Tibial artery (tissue), 4 donors: ENCODE measurements at regions not wholly inside any gene's neighbourhood (a gene's known extent, or its start where the extent isn't known, plus 50 kb on each side); places are given as distances from the start of the nearest gene placed in this dataset.
"Not testable (repeated sequence)": the region's sequence is repeated elsewhere in the genome, so short reads cannot be mapped to it uniquely, and the experiment has no call there.

ENCODE experiments used
- DNase-seq, 2 donors: peaks; one replicate each; pipeline ENCODE4 v3.0.0-alpha.2; 2019
- H3K27ac ChIP-seq, 2 donors: fragments of 200-600 bp; sonication (generic) in 1 of 2; 1 replicate in 1 of 2; 2 replicates in 1 of 2; pipeline ENCODE4 v1.5.1; 2018 to 2019; ENCODE audit warnings: mild to moderate bottlenecking in 1 of 2
- H3K27me3 ChIP-seq, 2 donors: fragments of 200-600 bp; sonication (generic) in 1 of 2; one replicate each; pipeline versions ENCODE4 v1.5.1 to v1.6.0; 2016 to 2019
- H3K36me3 ChIP-seq, 3 donors: fragments of 200-600 bp; sonication (generic) in 2 of 3; one replicate each; pipeline ENCODE4 v1.5.1; 2016 to 2019; ENCODE audit warnings: mild to moderate bottlenecking in 2 of 3
- H3K4me1 ChIP-seq, 4 donors: fragments of 200-600 bp; sonication (generic) in 2 of 4; 1 replicate in 3 of 4; 2 replicates in 1 of 4; pipeline ENCODE4 v1.5.1; 2016 to 2019
- H3K4me3 ChIP-seq, 2 donors: fragments of 200-600 bp; sonication (generic) in 1 of 2; 1 replicate in 1 of 2; 2 replicates in 1 of 2; pipeline ENCODE4 v1.5.1; 2018 to 2019; ENCODE audit warnings: mild to moderate bottlenecking in 2 of 2
- H3K9me3 ChIP-seq, 3 donors: fragments of 200-600 bp; sonication (generic) in 1 of 3; one replicate each; pipeline ENCODE4 v1.5.1; 2016 to 2019
- intact Hi-C: fragments of 100-400 bp; cut with DNase I; formaldehyde crosslinking; loops from one replicate; pipeline ENCODE4 v1.15.0; 2023; ENCODE audit warnings: low total_unique reads
- TF ChIP-seq, protein P1 (sequence below), 2 experiments: fragments of 200-600 bp in 1 of 2; fragments of 450-650 bp in 1 of 2; IDR thresholded peaks; one replicate each; pipeline ENCODE4 v1.5.1; 2017 to 2019; ENCODE audit warnings: antibody characterized with exemption in 2 of 2, mild to moderate bottlenecking in 1 of 2, moderate library complexity in 1 of 2

DNA sequence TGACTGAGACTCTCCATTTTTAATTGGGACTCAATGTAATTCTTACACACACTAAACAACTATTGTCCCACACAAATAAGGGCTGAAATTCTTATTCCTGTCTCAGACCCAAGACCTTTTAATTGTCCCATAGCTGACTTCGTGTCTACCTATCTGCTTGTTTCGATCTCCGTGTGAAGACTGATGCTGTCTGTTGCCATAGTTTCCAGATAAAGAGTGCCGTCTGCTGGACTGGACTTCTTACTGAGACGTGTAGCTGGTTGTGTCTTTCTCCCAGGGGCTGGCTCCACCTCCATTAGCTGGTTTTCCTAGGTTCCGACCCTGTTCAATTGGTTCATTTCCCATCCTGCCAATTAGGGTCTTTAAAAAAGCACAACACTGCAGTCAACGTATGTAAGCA, 235.3 kb upstream of the PLXNA2 start:
- no peaks in the 10 kb centered on the region for H3K27me3 ChIP-seq
- no peak overlapping the region for H3K27ac ChIP-seq

DNA sequence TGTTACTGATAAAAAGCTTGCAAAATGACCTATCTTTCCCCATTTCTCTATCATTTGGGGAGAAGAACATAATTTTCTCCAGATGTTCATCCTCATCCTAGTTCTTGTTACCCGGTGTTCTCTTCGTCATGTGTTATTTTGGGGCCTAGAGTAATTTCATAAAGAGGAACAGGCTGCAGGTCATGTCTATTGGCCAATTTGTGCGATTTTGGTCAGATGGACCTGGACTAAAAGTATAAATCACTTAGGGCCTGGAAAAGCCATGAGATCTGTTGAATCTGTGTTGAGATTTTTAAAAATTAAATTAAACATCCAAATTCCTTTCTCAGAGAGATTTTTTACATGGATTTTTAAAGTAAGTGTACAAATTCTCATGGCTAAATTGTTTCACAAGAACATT, 241.3 kb upstream of the PLXNA2 start:
- no peaks in the 10 kb centered on the region for H3K9me3 ChIP-seq
- no peaks in the 10 kb centered on the region for H3K4me1 ChIP-seq
- H3K4me3 ChIP-seq = no peak overlapping the region
- intact Hi-C loops = no loop called here
- DNase-seq = no peak
- H3K27ac ChIP-seq = no peak overlapping the region
- no peaks in the 10 kb centered on the region for H3K36me3 ChIP-seq
- H3K27me3 ChIP-seq = no peaks in the 10 kb centered on the region
- TF ChIP-seq, protein P1, sequence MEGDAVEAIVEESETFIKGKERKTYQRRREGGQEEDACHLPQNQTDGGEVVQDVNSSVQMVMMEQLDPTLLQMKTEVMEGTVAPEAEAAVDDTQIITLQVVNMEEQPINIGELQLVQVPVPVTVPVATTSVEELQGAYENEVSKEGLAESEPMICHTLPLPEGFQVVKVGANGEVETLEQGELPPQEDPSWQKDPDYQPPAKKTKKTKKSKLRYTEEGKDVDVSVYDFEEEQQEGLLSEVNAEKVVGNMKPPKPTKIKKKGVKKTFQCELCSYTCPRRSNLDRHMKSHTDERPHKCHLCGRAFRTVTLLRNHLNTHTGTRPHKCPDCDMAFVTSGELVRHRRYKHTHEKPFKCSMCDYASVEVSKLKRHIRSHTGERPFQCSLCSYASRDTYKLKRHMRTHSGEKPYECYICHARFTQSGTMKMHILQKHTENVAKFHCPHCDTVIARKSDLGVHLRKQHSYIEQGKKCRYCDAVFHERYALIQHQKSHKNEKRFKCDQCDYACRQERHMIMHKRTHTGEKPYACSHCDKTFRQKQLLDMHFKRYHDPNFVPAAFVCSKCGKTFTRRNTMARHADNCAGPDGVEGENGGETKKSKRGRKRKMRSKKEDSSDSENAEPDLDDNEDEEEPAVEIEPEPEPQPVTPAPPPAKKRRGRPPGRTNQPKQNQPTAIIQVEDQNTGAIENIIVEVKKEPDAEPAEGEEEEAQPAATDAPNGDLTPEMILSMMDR (IDR thresholded peaks at IDR 0.05) = no peak

More for the DNA sequence above, 235.3 kb upstream of the PLXNA2 start:
- Histone ChIP-seq H3K4me1 (peaks cover 0 to 12% (median 6%) of the 10 kb centered on the region in 4 donors), H3K36me3 (no peaks in the 10 kb centered on the region), H3K9me3 (no peaks in the 10 kb centered on the region), H3K4me3 (no peak overlapping the region)
- TF ChIP-seq, protein P1 (IDR thresholded peaks at IDR 0.05) = no peak
- intact Hi-C loops = no loop called here
- no peak for DNase-seq

DNA sequence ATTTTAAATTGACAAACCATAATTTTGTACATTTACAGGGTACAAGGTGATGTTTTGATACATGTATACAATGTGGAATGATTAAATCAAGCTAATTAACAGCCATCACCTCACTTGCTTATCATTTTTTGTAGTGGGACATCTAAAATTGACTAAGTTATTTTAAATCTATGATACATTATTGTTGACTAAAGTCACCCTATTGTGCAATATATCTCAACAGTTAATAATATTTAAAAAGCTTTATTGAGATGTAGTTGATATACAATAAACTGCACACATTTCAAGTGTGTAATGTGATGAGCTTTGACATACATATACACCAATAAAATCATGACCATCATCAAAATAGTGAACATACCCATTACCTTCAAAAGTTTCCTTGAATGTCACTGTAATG, 242.5 kb upstream of the PLXNA2 start:
- TF ChIP-seq, protein P1 (IDR thresholded peaks at IDR 0.05) = no peak
- Histone ChIP-seq H3K4me3 (no peak overlapping the region), H3K9me3 (no peaks in the 10 kb centered on the region), H3K4me1 (no peaks in the 10 kb centered on the region), H3K27me3 (no peaks in the 10 kb centered on the region), H3K36me3 (no peaks in the 10 kb centered on the region), H3K27ac (no peak overlapping the region)
- no peak for DNase-seq
- intact Hi-C loops = no loop called here

- DNase-seq, H3K27me3 ChIP-seq, H3K36me3 ChIP-seq, H3K9me3 ChIP-seq, H3K27ac ChIP-seq, H3K4me1 ChIP-seq, H3K4me3 ChIP-seq, intact Hi-C loops: not testable (repeated sequence)
Observed at GRCh38 chr1:208488432-208488831, 244.2 kb upstream of the PLXNA2 start.

DNA sequence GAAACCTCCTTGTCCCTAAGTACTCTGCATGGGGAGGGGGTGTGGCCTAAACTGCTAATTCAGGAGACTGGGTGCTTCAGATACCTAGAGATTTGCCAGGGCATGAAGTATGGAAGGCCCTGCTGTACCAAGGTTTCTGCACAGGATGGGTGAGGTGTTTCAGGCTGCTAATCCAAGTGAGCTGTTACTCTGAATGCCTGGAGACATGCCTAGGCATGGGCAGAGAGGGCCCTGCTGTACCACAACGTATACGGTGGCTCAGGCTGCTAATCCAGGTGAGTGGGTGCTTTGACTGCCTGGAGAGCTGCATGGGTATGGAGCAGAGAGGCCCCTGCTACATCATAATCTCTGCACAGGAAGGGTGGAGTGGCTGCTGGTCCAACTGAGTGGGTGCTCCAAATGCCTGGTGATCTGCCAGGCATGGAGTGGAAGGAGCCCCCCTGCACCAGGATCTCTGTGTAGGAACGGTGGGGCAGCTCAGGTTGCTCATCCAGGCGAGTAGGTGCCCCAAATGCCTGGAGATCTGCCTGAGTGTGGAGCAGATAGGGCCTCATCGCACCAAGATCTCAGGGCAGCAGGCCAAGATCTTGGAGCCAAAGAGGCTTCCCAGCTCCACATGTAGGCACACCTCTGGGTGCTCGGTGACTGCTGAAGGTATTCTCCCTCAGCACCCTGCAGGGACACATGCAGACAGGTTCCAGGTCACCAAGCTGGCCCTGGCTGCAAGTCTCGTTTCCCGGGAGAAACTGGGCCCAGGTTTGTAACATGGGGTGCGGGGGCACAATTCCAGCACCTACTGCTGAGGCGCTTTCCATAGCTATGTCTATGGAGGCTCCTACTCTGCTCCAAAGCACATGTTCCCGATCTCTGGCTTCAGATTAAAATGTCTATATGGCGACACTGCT, 252.5 kb upstream of the PLXNA2 start:
- Histone ChIP-seq H3K36me3 (no peaks in the 10 kb centered on the region), H3K9me3 (peaks cover 0 to 3% (median 0%) of the 10 kb centered on the region in 3 donors), H3K4me1 (no peaks in the 10 kb centered on the region), H3K27me3 (no peaks in the 10 kb centered on the region), H3K4me3 (no peak overlapping the region), H3K27ac (no peak overlapping the region)
- DNase-seq = no peak
- intact Hi-C loops = no loop called here
- TF ChIP-seq, protein P1 (IDR thresholded peaks at IDR 0.05) = no peak

GRCh38 chr1:208497866-208498541, 253.8 kb upstream of the PLXNA2 start:
- Histone ChIP-seq H3K36me3 (no peaks in the 10 kb centered on the region), H3K9me3 (peaks cover 0 to 3% (median 0%) of the 10 kb centered on the region in 3 donors), H3K4me1 (no peaks in the 10 kb centered on the region), H3K4me3 (no peak overlapping the region), H3K27ac (no peak overlapping the region), H3K27me3 (no peaks in the 10 kb centered on the region)
- TF ChIP-seq, protein P1 (IDR thresholded peaks at IDR 0.05) = no peak
- DNase-seq = no peak
- intact Hi-C loops = no loop called here
